Lower leg skin (tissue), 4 donors: ENCODE measurements at regions not wholly inside any gene's neighbourhood (a gene's known extent, or its start where the extent isn't known, plus 50 kb on each side); places are given as distances from the start of the nearest gene placed in this dataset.

ENCODE experiments used
- DNase-seq, 2 donors: peaks; one replicate each; pipeline ENCODE4 v3.0.0-alpha.2; 2019; ENCODE audit warnings: low spot score in 2 of 2
- H3K4me3 ChIP-seq: fragments of 200-600 bp; sonication (generic); 2 replicates; pipeline ENCODE4 v1.5.1; 2017; ENCODE audit warnings: mild to moderate bottlenecking, low read depth; ENCODE audit not compliant: poor library complexity, severe bottlenecking
- CTCF ChIP-seq, 3 donors: fragments of 450-650 bp; IDR thresholded peaks; one replicate each; pipeline ENCODE4 v1.5.1; 2016; ENCODE audit warnings: antibody characterized with exemption in 3 of 3, mild to moderate bottlenecking in 3 of 3, moderate library complexity in 2 of 3
- POLR2A ChIP-seq, 2 donors: fragments of 450-650 bp; IDR thresholded peaks; one replicate each; pipeline ENCODE4 v1.6.1; 2016 to 2017; ENCODE audit warnings: antibody characterized with exemption in 2 of 2, mild to moderate bottlenecking in 1 of 2, moderate library complexity in 1 of 2
- WGBS, 2 donors: methylation state at CpG; one replicate each; pipeline ENCODE4 v1.1.5; 2018; 5-methylcytosine and 5-hydroxymethylcytosine counted together
- intact Hi-C: fragments of 100-400 bp; cut with DNase I; formaldehyde crosslinking; loops from one replicate; pipeline ENCODE4 v1.15.0; 2023; ENCODE audit warnings: low total_unique reads

GRCh38 chr2:78541451-78542267, 483.8 kb upstream of the REG3G start:
- TF ChIP-seq CTCF (IDR thresholded peaks at IDR 0.05) = no peak
- no peak for TF ChIP-seq POLR2A (IDR thresholded peaks at IDR 0.05)
- H3K4me3 ChIP-seq = no peak overlapping the region
- DNase-seq = no peak
- intact Hi-C loops = no loop called here
- 85 to 87% methylated on average over 17 of the region's 17 CpGs for WGBS, 2 donors

GRCh38 chr2:78546843-78547242, 478.7 kb upstream of the REG3G start:
- H3K4me3 ChIP-seq = no peak overlapping the region
- DNase-seq = no peak
- intact Hi-C loops = no loop called here
- no peak for TF ChIP-seq CTCF (IDR thresholded peaks at IDR 0.05)
- TF ChIP-seq POLR2A (IDR thresholded peaks at IDR 0.05) = no peak
- WGBS, 2 donors = 88 to 92% methylated on average over 14 of the region's 14 CpGs

- intact Hi-C loops = no loop called here
- WGBS, 2 donors = 74 to 76% methylated on average over 2 of the region's 2 CpGs
- TF ChIP-seq POLR2A (IDR thresholded peaks at IDR 0.05) (no peak), CTCF (IDR thresholded peaks at IDR 0.05) (no peak)
- H3K4me3 ChIP-seq = no peak overlapping the region
- DNase-seq = no peak
These were observed 475.7 kb upstream of the REG3G start for GRCh38 chr2:78549766-78550165.

GRCh38 chr2:78553866-78554647, 471.4 kb upstream of the REG3G start:
- intact Hi-C loops = no loop called here
- WGBS, 2 donors = 60 to 61% methylated on average over 3 of the region's 3 CpGs
- no peak overlapping the region for H3K4me3 ChIP-seq
- TF ChIP-seq CTCF (IDR thresholded peaks at IDR 0.05) (no peak), POLR2A (IDR thresholded peaks at IDR 0.05) (no peak)
- no peak for DNase-seq

GRCh38 chr2:78561876-78562275, 463.6 kb upstream of the REG3G start:
- no peak overlapping the region for H3K4me3 ChIP-seq
- intact Hi-C loops = no loop called here
- TF ChIP-seq POLR2A (IDR thresholded peaks at IDR 0.05) (no peak), CTCF (IDR thresholded peaks at IDR 0.05) (no peak)
- no peak for DNase-seq
